Breast epithelium (tissue), 4 donors: ENCODE measurements at regions not wholly inside any gene's neighbourhood (a gene's known extent, or its start where the extent isn't known, plus 50 kb on each side); places are given as distances from the start of the nearest gene placed in this dataset.

ENCODE experiments used
- DNase-seq, 2 donors: peaks; one replicate each; pipeline ENCODE4 v3.0.0-alpha.2; 2019; ENCODE audit warnings: low spot score in 2 of 2
- H3K27ac ChIP-seq, 2 donors: fragments of 200-600 bp; sonication (generic) in 1 of 2; one replicate each; pipeline ENCODE4 v1.5.1; 2016 to 2019; ENCODE audit warnings: mild to moderate bottlenecking in 1 of 2
- H3K27me3 ChIP-seq, 2 donors: fragments of 200-600 bp; sonication (generic) in 1 of 2; one replicate each; pipeline versions ENCODE4 v1.5.1 to v1.6.0; 2017 to 2019; ENCODE audit warnings: control low read depth in 1 of 2, mild to moderate bottlenecking in 1 of 2
- H3K36me3 ChIP-seq: fragments of 200-600 bp; one replicate; pipeline ENCODE4 v1.5.1; 2019
- H3K4me1 ChIP-seq, 2 donors: fragments of 200-600 bp; sonication (generic); one replicate each; pipeline ENCODE4 v1.5.1; 2016 to 2019; ENCODE audit warnings: control low read depth in 1 of 2
- H3K4me3 ChIP-seq, 3 donors: fragments of 200-600 bp; sonication (generic); 1 replicate in 2 of 3; 2 replicates in 1 of 3; pipeline ENCODE4 v1.5.1; 2016 to 2019; ENCODE audit warnings: mild to moderate bottlenecking in 3 of 3, moderate library complexity in 2 of 3
- H3K9me3 ChIP-seq, 2 donors: fragments of 200-600 bp; sonication (generic) in 1 of 2; one replicate each; pipeline ENCODE4 v1.5.1; 2016 to 2019; ENCODE audit warnings: control low read depth in 1 of 2
- POLR2A ChIP-seq: fragments of 450-650 bp; IDR thresholded peaks from one replicate; pipeline ENCODE4 v1.6.1; 2016; ENCODE audit warnings: antibody characterized with exemption, mild to moderate bottlenecking, moderate library complexity
- POLR2AphosphoS5 ChIP-seq, 3 donors: sonication (generic); formaldehyde crosslinking; IDR thresholded peaks; one replicate each; pipeline ENCODE4 v1.6.1; 2017; ENCODE audit warnings: antibody characterized with exemption in 3 of 3
- intact Hi-C: fragments of 100-400 bp; cut with DNase I; formaldehyde crosslinking; loops from one replicate; pipeline ENCODE4 v1.15.1; 2023; ENCODE audit warnings: low total_unique reads
- TF ChIP-seq, protein P1 (sequence below), 3 donors: fragments of 450-650 bp; IDR thresholded peaks; one replicate each; pipeline ENCODE4 v1.5.1; 2016 to 2017; ENCODE audit warnings: antibody characterized with exemption in 3 of 3, mild to moderate bottlenecking in 3 of 3, moderate library complexity in 3 of 3

GRCh38 chr15:77839970-77840905 lies 207.5 kb upstream of the LINGO1 start:
- no peaks in the 10 kb centered on the region for H3K36me3 ChIP-seq
- H3K4me3 ChIP-seq: no peak overlapping the region
- TF ChIP-seq, protein P1, sequence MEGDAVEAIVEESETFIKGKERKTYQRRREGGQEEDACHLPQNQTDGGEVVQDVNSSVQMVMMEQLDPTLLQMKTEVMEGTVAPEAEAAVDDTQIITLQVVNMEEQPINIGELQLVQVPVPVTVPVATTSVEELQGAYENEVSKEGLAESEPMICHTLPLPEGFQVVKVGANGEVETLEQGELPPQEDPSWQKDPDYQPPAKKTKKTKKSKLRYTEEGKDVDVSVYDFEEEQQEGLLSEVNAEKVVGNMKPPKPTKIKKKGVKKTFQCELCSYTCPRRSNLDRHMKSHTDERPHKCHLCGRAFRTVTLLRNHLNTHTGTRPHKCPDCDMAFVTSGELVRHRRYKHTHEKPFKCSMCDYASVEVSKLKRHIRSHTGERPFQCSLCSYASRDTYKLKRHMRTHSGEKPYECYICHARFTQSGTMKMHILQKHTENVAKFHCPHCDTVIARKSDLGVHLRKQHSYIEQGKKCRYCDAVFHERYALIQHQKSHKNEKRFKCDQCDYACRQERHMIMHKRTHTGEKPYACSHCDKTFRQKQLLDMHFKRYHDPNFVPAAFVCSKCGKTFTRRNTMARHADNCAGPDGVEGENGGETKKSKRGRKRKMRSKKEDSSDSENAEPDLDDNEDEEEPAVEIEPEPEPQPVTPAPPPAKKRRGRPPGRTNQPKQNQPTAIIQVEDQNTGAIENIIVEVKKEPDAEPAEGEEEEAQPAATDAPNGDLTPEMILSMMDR (IDR thresholded peaks at IDR 0.05): no peak
- no peak for TF ChIP-seq POLR2A
- TF ChIP-seq POLR2AphosphoS5 (IDR thresholded peaks at IDR 0.05): no peak
- H3K27ac ChIP-seq: no peak overlapping the region
- intact Hi-C loops: no loop called here
- H3K4me1 ChIP-seq: no peaks in the 10 kb centered on the region
- no peak for DNase-seq
- H3K27me3 ChIP-seq: peaks cover 0 to 32% of the 10 kb centered on the region in 2 donors
- peaks cover 0 to 5% of the 10 kb centered on the region in 2 donors for H3K9me3 ChIP-seq

DNA sequence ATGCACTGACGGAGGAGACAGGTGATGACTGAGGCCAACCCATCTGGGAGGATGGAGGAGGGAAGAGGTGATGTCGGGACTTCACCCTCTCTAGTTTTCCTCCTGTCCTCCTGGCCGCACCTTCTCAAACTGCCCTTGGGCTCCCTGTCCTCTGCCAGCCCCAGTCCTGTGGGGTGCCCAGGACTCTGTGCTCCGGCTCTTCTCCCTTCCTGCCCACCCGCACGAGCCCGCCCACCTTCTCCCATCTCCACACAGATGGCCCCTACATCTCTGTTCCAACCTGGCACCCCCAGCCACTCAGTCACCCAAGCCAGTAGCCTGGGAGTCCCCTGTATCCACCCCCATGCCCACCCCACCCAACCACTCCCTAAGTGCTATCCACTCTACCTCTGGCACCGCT lies 206.7 kb upstream of the LINGO1 start:
- TF ChIP-seq, protein P1 (IDR thresholded peaks at IDR 0.05): no peak
- TF ChIP-seq POLR2A (no peak), POLR2AphosphoS5 (IDR thresholded peaks at IDR 0.05) (no peak)
- intact Hi-C loops: no loop called here
- Histone ChIP-seq H3K4me1 (no peaks in the 10 kb centered on the region), H3K4me3 (no peak overlapping the region), H3K27ac (no peak overlapping the region), H3K9me3 (no peaks in the 10 kb centered on the region), H3K27me3 (peaks cover 0 to 31% of the 10 kb centered on the region in 2 donors), H3K36me3 (no peaks in the 10 kb centered on the region)
- no peak for DNase-seq

- Histone ChIP-seq H3K36me3 (no peaks in the 10 kb centered on the region), H3K9me3 (no peaks in the 10 kb centered on the region), H3K27ac (no peak overlapping the region), H3K4me3 (no peak overlapping the region), H3K27me3 (peaks cover 0 to 31% of the 10 kb centered on the region in 2 donors), H3K4me1 (no peaks in the 10 kb centered on the region)
- intact Hi-C loops: no loop called here
- no peak for DNase-seq
- TF ChIP-seq, protein P1 (IDR thresholded peaks at IDR 0.05): no peak
- no peak for TF ChIP-seq POLR2AphosphoS5 (IDR thresholded peaks at IDR 0.05)
- TF ChIP-seq POLR2A: no peak
These were observed 205.9 kb upstream of the LINGO1 start for GRCh38 chr15:77838595-77838994.

DNA sequence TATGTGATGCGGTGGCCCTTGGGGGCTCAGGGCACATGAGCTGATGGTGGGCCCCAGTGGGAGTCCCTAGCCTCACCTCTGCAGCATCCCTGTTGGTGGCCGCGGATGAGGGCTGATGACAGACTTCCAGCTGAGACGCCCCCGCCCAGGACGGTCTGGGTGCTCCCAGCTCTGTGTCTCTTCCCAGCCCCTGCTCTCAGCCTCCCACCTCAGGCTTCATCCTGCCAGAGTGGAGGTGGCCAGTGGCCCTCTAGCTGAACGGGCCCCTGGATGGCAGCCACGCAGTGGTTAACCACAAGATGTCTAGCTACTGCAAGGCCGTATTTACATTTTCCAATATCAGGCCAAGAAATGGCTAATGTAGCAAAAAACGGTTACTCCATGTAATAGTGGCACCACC lies 205.3 kb upstream of the LINGO1 start:
- H3K27ac ChIP-seq: no peak overlapping the region
- TF ChIP-seq POLR2AphosphoS5 (IDR thresholded peaks at IDR 0.05): no peak
- TF ChIP-seq, protein P1 (IDR thresholded peaks at IDR 0.05): no peak
- no peak for TF ChIP-seq POLR2A
- peaks cover 0 to 31% of the 10 kb centered on the region in 2 donors for H3K27me3 ChIP-seq
- intact Hi-C loops: no loop called here
- H3K4me3 ChIP-seq: no peak overlapping the region
- no peaks in the 10 kb centered on the region for H3K9me3 ChIP-seq
- H3K4me1 ChIP-seq: no peaks in the 10 kb centered on the region
- H3K36me3 ChIP-seq: no peaks in the 10 kb centered on the region
- no peak for DNase-seq

DNA sequence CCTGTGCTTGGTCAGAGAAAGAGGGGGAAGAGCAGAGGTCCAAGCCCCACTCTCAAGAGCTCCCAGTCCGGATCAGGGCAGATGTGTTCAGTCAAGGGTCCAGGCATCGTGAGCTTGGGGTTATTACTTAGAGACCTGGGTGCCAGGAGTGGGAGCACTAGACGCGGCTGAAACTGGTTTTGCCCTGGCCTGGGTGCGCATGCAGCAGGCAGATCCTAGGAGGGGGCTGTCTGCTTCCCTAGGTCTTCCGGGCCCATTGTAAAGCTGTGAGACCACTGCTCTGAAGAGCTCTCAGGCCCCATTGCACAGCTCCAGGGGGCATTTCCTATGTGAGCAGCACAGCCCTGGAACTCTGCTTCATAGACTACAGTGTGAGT lies 204.9 kb upstream of the LINGO1 start:
- TF ChIP-seq, protein P1 (IDR thresholded peaks at IDR 0.05): no peak
- TF ChIP-seq POLR2A (no peak), POLR2AphosphoS5 (IDR thresholded peaks at IDR 0.05) (no peak)
- no peaks in the 10 kb centered on the region for H3K36me3 ChIP-seq
- no peaks in the 10 kb centered on the region for H3K9me3 ChIP-seq
- no peak overlapping the region for H3K4me3 ChIP-seq
- intact Hi-C loops: no loop called here
- no peak overlapping the region for H3K27ac ChIP-seq
- no peak for DNase-seq
- H3K4me1 ChIP-seq: no peaks in the 10 kb centered on the region
- H3K27me3 ChIP-seq: peaks cover 0 to 31% of the 10 kb centered on the region in 2 donors
